Liver (tissue), 8 donors: ENCODE measurements at regions not wholly inside any gene's neighbourhood (a gene's known extent, or its start where the extent isn't known, plus 50 kb on each side); places are given as distances from the start of the nearest gene placed in this dataset.

Experiments used
- DNase-seq: peaks from one replicate; pipeline ENCODE4 v3.0.0-alpha.2; 2017; ENCODE audit warnings: low spot score
- H3K27ac ChIP-seq, 2 donors: one replicate each; pipeline ENCODE4 v1.7.0; 2013; ENCODE audit warnings: inconsistent platforms in 2 of 2, low read length in 2 of 2, control low read depth in 1 of 2, low read depth in 1 of 2, mild to moderate bottlenecking in 1 of 2
- H3K27me3 ChIP-seq, 4 donors: one replicate each; pipeline versions ENCODE4 v1.6.1 to v1.7.0; 2013; ENCODE audit warnings: low read length in 3 of 4, inconsistent platforms in 1 of 4, mild to moderate bottlenecking in 1 of 4, moderate library complexity in 1 of 4; ENCODE audit not compliant: control insufficient read depth in 4 of 4, insufficient read depth in 4 of 4
- H3K36me3 ChIP-seq, 4 donors: one replicate each; pipeline versions ENCODE4 v1.6.1 to v1.7.0; 2013; ENCODE audit warnings: low read length in 3 of 4, mild to moderate bottlenecking in 3 of 4, low read depth in 1 of 4, moderate library complexity in 1 of 4; ENCODE audit not compliant: control insufficient read depth in 4 of 4, insufficient read depth in 3 of 4
- H3K4me1 ChIP-seq, 4 donors: one replicate each; pipeline versions ENCODE4 v1.6.1 to v1.7.0; 2013; ENCODE audit warnings: low read length in 3 of 4, mild to moderate bottlenecking in 3 of 4, moderate library complexity in 1 of 4; ENCODE audit not compliant: control insufficient read depth in 4 of 4, insufficient read depth in 4 of 4
- H3K4me3 ChIP-seq, 3 donors: one replicate each; pipeline versions ENCODE4 v1.6.1 to v1.7.0; 2013; ENCODE audit warnings: low read length in 3 of 3, control low read depth in 1 of 3, low read depth in 1 of 3, mild to moderate bottlenecking in 1 of 3
- H3K9ac ChIP-seq, 2 donors: one replicate each; pipeline ENCODE4 v1.7.0; 2013; ENCODE audit warnings: low read length in 2 of 2, mild to moderate bottlenecking in 2 of 2, moderate library complexity in 2 of 2, control low read depth in 1 of 2, low read depth in 1 of 2
- H3K9me3 ChIP-seq, 4 donors: one replicate each; pipeline versions ENCODE4 v1.6.1 to v1.7.0; 2013; ENCODE audit warnings: low read length in 3 of 4; ENCODE audit not compliant: control insufficient read depth in 4 of 4
- EGR1 ChIP-seq, 2 donors: IDR thresholded peaks; 2 replicates each; pipeline ENCODE4 v1.6.1; 2016 to 2018; ENCODE audit warnings: antibody characterized with exemption in 2 of 2, low read depth in 2 of 2
- FOXA1 ChIP-seq: IDR thresholded peaks from 2 replicates; pipeline ENCODE4 v1.6.1; 2016; ENCODE audit warnings: antibody characterized with exemption
- FOXA2 ChIP-seq: IDR thresholded peaks from 2 replicates; pipeline ENCODE4 v1.6.1; 2016; ENCODE audit warnings: antibody characterized with exemption
- GABPA ChIP-seq, 2 donors: IDR thresholded peaks in 1 of 2; conservative IDR thresholded peaks in 1 of 2; 2 replicates each; pipeline ENCODE4 v1.6.1; 2016; ENCODE audit warnings: antibody characterized with exemption in 2 of 2, mild to moderate bottlenecking in 1 of 2, moderate library complexity in 1 of 2
- HNF4A ChIP-seq, 2 donors: conservative IDR thresholded peaks; 2 replicates each; pipeline ENCODE4 v1.6.1; 2016; ENCODE audit warnings: antibody characterized with exemption in 2 of 2, mild to moderate bottlenecking in 2 of 2
- HNF4G ChIP-seq: IDR thresholded peaks from 2 replicates; pipeline ENCODE4 v1.6.1; 2016; ENCODE audit warnings: antibody characterized with exemption
- JUND ChIP-seq, 2 donors: IDR thresholded peaks; 2 replicates each; pipeline ENCODE4 v1.6.1; 2016; ENCODE audit warnings: antibody characterized with exemption in 2 of 2
- MAX ChIP-seq: IDR thresholded peaks from 2 replicates; pipeline ENCODE4 v1.6.1; 2016; ENCODE audit warnings: antibody characterized with exemption
- NR2F2 ChIP-seq: IDR thresholded peaks from 2 replicates; pipeline ENCODE4 v1.6.1; 2016; ENCODE audit warnings: antibody characterized with exemption
- RAD21 ChIP-seq, 2 donors: IDR thresholded peaks; 2 replicates each; pipeline ENCODE4 v1.6.1; 2016; ENCODE audit warnings: antibody characterized with exemption in 2 of 2, mild to moderate bottlenecking in 2 of 2
- RXRA ChIP-seq, 2 donors: IDR thresholded peaks; 2 replicates each; pipeline ENCODE4 v1.6.1; 2017 to 2018; ENCODE audit warnings: antibody characterized with exemption in 2 of 2, mild to moderate bottlenecking in 1 of 2
- SP1 ChIP-seq: IDR thresholded peaks from 2 replicates; pipeline ENCODE4 v1.6.1; 2018; ENCODE audit warnings: antibody characterized with exemption, mild to moderate bottlenecking
- TAF1 ChIP-seq: conservative IDR thresholded peaks from 2 replicates; pipeline ENCODE4 v1.6.1; 2016; ENCODE audit warnings: antibody characterized with exemption, mild to moderate bottlenecking
- YY1 ChIP-seq: IDR thresholded peaks from 2 replicates; pipeline ENCODE4 v1.6.1; 2016; ENCODE audit warnings: antibody characterized with exemption, mild to moderate bottlenecking
- ZBTB33 ChIP-seq: IDR thresholded peaks from 2 replicates; pipeline ENCODE4 v1.6.1; 2016; ENCODE audit warnings: antibody characterized with exemption
- WGBS: extraction: QIAGEN DNeasy Blood & Tissue Kit; methylation state at CpG from one replicate; pipeline ENCODE4 v1.1.7; 2013; 5-methylcytosine and 5-hydroxymethylcytosine counted together
- TF ChIP-seq, protein P1 (sequence below): IDR thresholded peaks from 2 replicates; pipeline ENCODE4 v1.6.1; 2016; ENCODE audit warnings: antibody characterized with exemption, mild to moderate bottlenecking
- TF ChIP-seq, protein P2 (sequence below): IDR thresholded peaks from 2 replicates; pipeline ENCODE4 v1.6.1; 2016; ENCODE audit warnings: antibody characterized with exemption
- TF ChIP-seq, protein P3 (sequence below): fragments of 150-350 bp; IDR thresholded peaks from 2 replicates; pipeline ENCODE4 v1.5.1; 2017; ENCODE audit warnings: improper control_type of control experiment, low read depth, low read length; ENCODE audit not compliant: missing input control
- donor health status: healthy.
- donor health status: healthy.
- donor health status: healthy.
- donor health status: healthy.
- donor health status: healthy.

GRCh38 chr4:67236318-67236717 is 309.0 kb downstream of the CENPC start (continued):
- TF ChIP-seq, protein P1, sequence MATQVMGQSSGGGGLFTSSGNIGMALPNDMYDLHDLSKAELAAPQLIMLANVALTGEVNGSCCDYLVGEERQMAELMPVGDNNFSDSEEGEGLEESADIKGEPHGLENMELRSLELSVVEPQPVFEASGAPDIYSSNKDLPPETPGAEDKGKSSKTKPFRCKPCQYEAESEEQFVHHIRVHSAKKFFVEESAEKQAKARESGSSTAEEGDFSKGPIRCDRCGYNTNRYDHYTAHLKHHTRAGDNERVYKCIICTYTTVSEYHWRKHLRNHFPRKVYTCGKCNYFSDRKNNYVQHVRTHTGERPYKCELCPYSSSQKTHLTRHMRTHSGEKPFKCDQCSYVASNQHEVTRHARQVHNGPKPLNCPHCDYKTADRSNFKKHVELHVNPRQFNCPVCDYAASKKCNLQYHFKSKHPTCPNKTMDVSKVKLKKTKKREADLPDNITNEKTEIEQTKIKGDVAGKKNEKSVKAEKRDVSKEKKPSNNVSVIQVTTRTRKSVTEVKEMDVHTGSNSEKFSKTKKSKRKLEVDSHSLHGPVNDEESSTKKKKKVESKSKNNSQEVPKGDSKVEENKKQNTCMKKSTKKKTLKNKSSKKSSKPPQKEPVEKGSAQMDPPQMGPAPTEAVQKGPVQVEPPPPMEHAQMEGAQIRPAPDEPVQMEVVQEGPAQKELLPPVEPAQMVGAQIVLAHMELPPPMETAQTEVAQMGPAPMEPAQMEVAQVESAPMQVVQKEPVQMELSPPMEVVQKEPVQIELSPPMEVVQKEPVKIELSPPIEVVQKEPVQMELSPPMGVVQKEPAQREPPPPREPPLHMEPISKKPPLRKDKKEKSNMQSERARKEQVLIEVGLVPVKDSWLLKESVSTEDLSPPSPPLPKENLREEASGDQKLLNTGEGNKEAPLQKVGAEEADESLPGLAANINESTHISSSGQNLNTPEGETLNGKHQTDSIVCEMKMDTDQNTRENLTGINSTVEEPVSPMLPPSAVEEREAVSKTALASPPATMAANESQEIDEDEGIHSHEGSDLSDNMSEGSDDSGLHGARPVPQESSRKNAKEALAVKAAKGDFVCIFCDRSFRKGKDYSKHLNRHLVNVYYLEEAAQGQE: no peak
- no peak for TF ChIP-seq SP1

DNA sequence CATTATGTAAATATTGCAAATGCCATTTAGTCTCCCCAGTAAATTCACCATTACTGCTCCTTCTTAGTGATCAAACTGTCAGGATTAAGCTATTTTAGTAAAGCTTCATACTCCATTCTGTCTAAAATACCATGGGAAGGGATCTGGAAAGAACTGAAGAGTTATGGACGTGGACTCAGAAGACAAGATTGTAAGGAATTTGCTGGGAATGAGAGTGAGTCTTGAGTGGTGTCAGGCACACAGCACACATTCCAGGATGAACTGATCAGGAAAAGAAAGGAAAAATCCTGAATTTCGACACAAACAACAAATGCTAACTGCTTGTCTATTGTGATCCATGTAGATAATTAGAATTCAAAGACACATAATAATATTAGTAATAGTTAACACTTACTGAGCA is 311.0 kb downstream of the CENPC start:
- no peaks in the 10 kb centered on the region for H3K4me1 ChIP-seq
- no peaks in the 10 kb centered on the region for H3K9me3 ChIP-seq
- DNase-seq: no peak

More for the DNA sequence above, 311.0 kb downstream of the CENPC start:
- 43% methylated on average over 2 of the region's 2 CpGs for WGBS
- Histone ChIP-seq H3K4me3 (no peak overlapping the region), H3K9ac (no peak overlapping the region), H3K36me3 (no peaks in the 10 kb centered on the region), H3K27ac (no peak overlapping the region), H3K27me3 (no peaks in the 10 kb centered on the region)
- no peak for TF ChIP-seq RAD21 (IDR thresholded peaks at IDR 0.05)
- no peak for TF ChIP-seq SP1
- TF ChIP-seq FOXA1: no peak
- TF ChIP-seq FOXA2: no peak
- TF ChIP-seq, protein P2, sequence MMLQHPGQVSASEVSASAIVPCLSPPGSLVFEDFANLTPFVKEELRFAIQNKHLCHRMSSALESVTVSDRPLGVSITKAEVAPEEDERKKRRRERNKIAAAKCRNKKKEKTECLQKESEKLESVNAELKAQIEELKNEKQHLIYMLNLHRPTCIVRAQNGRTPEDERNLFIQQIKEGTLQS: no peak
- no peak for TF ChIP-seq MAX
- no peak for TF ChIP-seq NR2F2
- TF ChIP-seq EGR1 (IDR thresholded peaks at IDR 0.05; ENCODE audit: low read depth in 2 of 2): no peak
- TF ChIP-seq HNF4G: no peak
- TF ChIP-seq YY1: no peak
- no peak for TF ChIP-seq HNF4A (conservative IDR thresholded peaks at IDR 0.05)
- no peak for TF ChIP-seq JUND (IDR thresholded peaks at IDR 0.05)
- no peak for TF ChIP-seq ZBTB33
- TF ChIP-seq TAF1: no peak
- no peak for TF ChIP-seq RXRA (IDR thresholded peaks at IDR 0.05)
- no peak for TF ChIP-seq GABPA (IDR thresholded peaks at IDR 0.05 in 1 of 2, conservative IDR thresholded peaks at IDR 0.05 in 1 of 2)
- TF ChIP-seq, protein P3, sequence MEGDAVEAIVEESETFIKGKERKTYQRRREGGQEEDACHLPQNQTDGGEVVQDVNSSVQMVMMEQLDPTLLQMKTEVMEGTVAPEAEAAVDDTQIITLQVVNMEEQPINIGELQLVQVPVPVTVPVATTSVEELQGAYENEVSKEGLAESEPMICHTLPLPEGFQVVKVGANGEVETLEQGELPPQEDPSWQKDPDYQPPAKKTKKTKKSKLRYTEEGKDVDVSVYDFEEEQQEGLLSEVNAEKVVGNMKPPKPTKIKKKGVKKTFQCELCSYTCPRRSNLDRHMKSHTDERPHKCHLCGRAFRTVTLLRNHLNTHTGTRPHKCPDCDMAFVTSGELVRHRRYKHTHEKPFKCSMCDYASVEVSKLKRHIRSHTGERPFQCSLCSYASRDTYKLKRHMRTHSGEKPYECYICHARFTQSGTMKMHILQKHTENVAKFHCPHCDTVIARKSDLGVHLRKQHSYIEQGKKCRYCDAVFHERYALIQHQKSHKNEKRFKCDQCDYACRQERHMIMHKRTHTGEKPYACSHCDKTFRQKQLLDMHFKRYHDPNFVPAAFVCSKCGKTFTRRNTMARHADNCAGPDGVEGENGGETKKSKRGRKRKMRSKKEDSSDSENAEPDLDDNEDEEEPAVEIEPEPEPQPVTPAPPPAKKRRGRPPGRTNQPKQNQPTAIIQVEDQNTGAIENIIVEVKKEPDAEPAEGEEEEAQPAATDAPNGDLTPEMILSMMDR: no peak
- TF ChIP-seq, protein P1: no peak
